ENCODE measurements at regions not wholly inside any gene's neighbourhood (a gene's known extent, or its start where the extent isn't known, plus 50 kb on each side); places are given as distances from the start of the nearest gene placed in this dataset.

DNA sequence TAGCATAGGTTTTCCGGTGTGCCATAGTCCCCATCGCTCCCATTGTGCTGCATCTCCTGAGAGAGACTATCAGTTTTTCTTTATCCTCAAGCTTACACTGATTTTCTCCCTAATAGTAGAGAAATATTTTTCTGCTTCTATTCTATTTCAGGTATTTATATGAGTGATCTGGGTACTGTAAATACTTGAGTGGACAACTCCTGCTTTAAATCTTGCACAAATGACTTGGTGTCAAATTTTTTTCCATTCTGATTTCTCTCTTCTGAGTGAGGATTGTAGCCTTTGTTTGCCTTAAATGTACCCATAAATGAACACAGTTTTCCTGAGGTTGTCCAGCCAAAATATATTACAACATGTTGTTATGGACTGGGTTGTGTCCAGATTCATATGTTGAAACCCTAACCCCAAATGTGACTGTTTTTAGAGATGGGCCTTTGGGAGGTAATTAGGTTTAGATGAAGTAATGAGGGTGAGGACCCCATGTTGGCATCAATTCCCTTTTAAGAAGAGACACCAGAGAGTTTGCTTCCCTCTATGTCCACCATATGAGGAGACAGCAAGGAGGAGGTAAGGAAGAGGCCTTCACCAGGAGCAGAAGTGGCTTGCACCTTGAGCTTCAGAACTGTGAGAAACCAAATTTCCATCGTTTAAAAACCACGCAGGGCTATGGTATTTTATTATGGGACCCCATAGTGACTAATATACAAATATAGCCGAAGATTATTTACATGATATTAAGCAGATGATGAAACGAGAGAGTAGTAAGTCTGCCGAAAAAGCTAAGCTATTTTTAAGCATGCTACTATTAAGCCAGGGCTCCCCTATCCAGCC, 336.4 kb upstream of the MPDZ start:
- H3K4me3 ChIP-seq (ENCODE audit: low read length) = no peak overlapping the region
- DNase-seq (ENCODE audit: low read depth) = no peak
- TF ChIP-seq, protein P1, sequence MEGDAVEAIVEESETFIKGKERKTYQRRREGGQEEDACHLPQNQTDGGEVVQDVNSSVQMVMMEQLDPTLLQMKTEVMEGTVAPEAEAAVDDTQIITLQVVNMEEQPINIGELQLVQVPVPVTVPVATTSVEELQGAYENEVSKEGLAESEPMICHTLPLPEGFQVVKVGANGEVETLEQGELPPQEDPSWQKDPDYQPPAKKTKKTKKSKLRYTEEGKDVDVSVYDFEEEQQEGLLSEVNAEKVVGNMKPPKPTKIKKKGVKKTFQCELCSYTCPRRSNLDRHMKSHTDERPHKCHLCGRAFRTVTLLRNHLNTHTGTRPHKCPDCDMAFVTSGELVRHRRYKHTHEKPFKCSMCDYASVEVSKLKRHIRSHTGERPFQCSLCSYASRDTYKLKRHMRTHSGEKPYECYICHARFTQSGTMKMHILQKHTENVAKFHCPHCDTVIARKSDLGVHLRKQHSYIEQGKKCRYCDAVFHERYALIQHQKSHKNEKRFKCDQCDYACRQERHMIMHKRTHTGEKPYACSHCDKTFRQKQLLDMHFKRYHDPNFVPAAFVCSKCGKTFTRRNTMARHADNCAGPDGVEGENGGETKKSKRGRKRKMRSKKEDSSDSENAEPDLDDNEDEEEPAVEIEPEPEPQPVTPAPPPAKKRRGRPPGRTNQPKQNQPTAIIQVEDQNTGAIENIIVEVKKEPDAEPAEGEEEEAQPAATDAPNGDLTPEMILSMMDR (IDR thresholded peaks at IDR 0.05; ENCODE audit: insufficient read depth, low read depth, low read length, missing control alignments) = no peak

DNA sequence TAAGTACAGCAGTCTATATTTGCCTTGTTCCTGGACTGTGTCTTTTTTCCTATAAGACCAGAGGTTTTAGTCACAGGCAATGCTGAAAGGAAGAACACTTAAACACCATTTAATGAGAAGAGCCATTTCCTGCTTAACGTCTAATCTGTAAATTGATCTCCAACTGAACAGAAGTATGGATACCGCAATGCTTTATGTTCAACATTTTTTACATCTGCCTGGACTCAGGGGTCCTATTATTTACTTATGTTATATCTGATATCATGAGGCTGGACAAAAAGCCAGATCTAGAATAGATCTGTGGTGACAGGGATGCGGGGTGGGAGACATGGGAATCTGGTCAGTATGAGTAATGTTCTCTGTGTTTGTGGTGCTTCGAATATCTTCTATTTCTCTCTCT, 334.6 kb upstream of the MPDZ start:
- no peak for DNase-seq (ENCODE audit: low read depth)
- TF ChIP-seq, protein P1 (IDR thresholded peaks at IDR 0.05; ENCODE audit: insufficient read depth, low read depth, low read length, missing control alignments) = no peak
- H3K4me3 ChIP-seq (ENCODE audit: low read length) = no peak overlapping the region

DNA sequence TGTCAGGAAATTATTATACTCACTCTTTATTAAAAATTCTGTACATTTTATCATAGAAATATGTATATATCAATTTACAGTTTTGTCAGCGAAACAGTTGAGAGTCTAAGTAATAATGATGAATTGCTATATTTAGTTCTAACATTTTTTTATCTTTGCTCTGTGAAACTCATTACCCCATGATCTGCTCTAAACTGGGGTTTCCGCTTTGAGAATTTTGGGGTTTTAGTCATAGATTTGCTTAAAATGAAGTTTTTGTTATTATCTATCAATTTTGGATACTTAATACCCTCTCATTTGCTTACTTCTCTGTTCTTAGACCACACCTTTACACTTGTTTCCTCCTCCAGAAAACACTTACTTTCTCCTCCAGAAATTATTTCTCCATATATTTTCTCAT, 333.8 kb upstream of the MPDZ start:
- DNase-seq (ENCODE audit: low read depth) = no peak
- TF ChIP-seq, protein P1 (IDR thresholded peaks at IDR 0.05; ENCODE audit: insufficient read depth, low read depth, low read length, missing control alignments) = no peak
- no peak overlapping the region for H3K4me3 ChIP-seq (ENCODE audit: low read length)

DNA sequence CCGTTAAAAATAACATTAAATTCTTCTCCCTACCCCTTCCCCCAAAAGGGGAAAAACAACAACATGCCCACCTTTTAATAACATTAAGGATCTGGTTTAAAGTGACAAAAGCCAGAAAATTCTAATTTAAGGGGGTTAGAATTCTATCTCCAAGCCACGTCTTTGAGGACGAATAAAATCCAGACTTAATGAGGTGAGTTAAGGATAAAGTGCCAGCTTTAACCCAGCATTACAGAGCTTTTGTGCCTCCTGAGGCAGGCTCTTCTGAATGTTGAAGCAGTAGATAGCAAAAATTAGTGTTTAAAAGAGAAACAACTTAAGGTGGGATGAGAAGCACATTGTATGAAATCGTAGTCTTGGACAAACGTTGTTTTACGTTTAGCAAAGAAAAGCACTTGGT, 329.0 kb upstream of the MPDZ start:
- TF ChIP-seq, protein P1 (IDR thresholded peaks at IDR 0.05; ENCODE audit: insufficient read depth, low read depth, low read length, missing control alignments) = no peak
- H3K4me3 ChIP-seq (ENCODE audit: low read length) = no peak overlapping the region
- DNase-seq (ENCODE audit: low read depth) = no peak

DNA sequence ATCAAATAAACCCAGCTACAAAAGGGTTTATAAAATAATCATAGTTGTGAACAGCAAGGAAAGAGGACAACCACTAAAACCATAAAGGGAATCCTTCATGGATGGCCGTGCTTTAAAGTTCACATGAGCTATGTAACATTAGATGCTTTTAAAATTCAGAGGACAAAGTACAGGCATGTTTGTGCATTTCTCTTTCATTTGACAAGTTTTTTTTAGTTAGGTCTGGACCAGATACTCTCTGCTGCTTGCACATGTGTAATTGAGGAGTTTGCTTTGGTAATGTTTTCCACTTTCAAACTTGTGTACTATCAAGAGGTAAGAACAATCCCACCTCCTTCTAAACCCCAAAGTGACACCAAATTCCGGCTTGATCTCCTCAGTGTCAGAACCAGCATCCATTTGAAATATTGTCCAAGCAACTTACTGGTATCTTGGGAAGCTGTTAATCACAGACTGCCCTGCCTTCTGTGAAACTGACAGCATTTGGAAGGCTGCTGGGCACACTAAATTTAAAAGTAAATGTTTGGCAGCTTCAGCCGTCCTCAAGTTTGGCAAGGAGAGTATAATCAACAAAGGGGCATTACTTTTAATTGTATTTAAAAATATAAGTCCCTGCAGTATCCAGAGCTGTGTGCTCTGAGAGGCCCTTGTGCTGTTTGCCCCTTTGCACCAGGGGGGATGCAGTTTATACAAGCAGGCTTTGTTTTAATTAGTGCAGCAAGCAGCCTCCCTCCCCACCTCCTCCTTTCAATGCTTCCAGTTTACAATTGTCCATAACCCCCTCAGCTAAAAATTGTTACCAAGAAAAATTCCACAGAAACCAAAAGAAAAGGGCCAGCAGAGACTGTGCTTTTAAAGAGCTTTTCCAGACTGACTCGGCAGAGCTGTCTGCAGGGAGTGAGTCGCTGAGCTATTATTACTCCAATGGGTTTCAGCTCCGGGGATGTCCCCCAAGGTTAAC, 328.3 kb upstream of the MPDZ start:
- TF ChIP-seq, protein P1 (IDR thresholded peaks at IDR 0.05; ENCODE audit: insufficient read depth, low read depth, low read length, missing control alignments) = no peak
- H3K4me3 ChIP-seq (ENCODE audit: low read length) = no peak overlapping the region
- no peak for DNase-seq (ENCODE audit: low read depth)

DNA sequence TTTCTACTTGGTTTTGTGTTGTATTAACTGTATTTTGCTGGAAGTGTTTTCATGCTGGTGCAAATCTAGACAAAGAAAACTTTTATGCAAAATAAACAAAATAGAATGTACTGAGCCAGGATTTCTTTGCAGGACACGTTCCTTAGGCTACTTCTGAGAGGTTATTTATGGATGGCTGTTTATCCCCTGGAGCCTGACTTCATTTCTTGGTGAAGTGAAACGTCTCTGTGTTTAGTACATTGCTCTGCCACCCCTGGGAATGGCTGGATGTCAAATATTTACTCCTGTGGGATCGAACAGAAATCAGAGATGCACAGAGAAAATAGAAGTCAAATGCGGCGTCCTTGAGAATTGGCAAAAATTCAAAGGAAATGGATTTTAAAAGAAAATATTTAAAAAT, 327.1 kb upstream of the MPDZ start:
- TF ChIP-seq, protein P1 (IDR thresholded peaks at IDR 0.05; ENCODE audit: insufficient read depth, low read depth, low read length, missing control alignments) = no peak

More for the DNA sequence above, 327.1 kb upstream of the MPDZ start:
- no peak overlapping the region for H3K4me3 ChIP-seq (ENCODE audit: low read length)
- DNase-seq (ENCODE audit: low read depth) = no peak

Measured in epithelial cell of esophagus (primary cell).